Stomach (tissue), 4 donors: ENCODE measurements at regions not wholly inside any gene's neighbourhood (a gene's known extent, or its start where the extent isn't known, plus 50 kb on each side); places are given as distances from the start of the nearest gene placed in this dataset.

Source experiments
- CTCF ChIP-seq, 7 experiments: fragments of 450-650 bp in 4 of 7; fragments of 200-600 bp in 3 of 7; sonication (generic) in 3 of 7; IDR thresholded peaks; one replicate each; pipeline ENCODE4 v1.5.1; 2016 to 2019; ENCODE audit warnings: antibody characterized with exemption in 7 of 7, control low read depth in 2 of 7, mild to moderate bottlenecking in 1 of 7
- EP300 ChIP-seq: sonication (generic); formaldehyde crosslinking; IDR thresholded peaks from one replicate; pipeline ENCODE4 v1.6.1; 2017; ENCODE audit warnings: antibody characterized with exemption
- POLR2A ChIP-seq, 4 donors: fragments of 450-650 bp; IDR thresholded peaks; one replicate each; pipeline ENCODE4 v1.6.1; 2016; ENCODE audit warnings: antibody characterized with exemption in 4 of 4, control low read depth in 2 of 4, mild to moderate bottlenecking in 1 of 4, moderate library complexity in 1 of 4
- POLR2AphosphoS5 ChIP-seq, 3 donors: sonication (generic); formaldehyde crosslinking; IDR thresholded peaks; one replicate each; pipeline ENCODE4 v1.6.1; 2016; ENCODE audit warnings: antibody characterized with exemption in 3 of 3

- TF ChIP-seq EP300 (no peak), CTCF (IDR thresholded peaks at IDR 0.05) (no peak), POLR2AphosphoS5 (IDR thresholded peaks at IDR 0.05) (no peak), POLR2A (IDR thresholded peaks at IDR 0.05) (no peak)
Measured at GRCh38 chr2:75807992-75808391, 97.3 kb upstream of the GCFC2 start.
